ENCODE measurements at regions not wholly inside any gene's neighbourhood (a gene's known extent, or its start where the extent isn't known, plus 50 kb on each side); places are given as distances from the start of the nearest gene placed in this dataset.

GRCh38 chr1:218024211-218024720, 260.8 kb upstream of the RRP15 start:
- no TSS peak for BruUV-seq (replicated peaks)

GRCh38 chr1:218025454-218025853, 259.6 kb upstream of the RRP15 start:
- no TSS peak for BruUV-seq (replicated peaks)
- H3K36me3 ChIP-seq (ENCODE audit: insufficient read depth, low read length, poor library complexity, severe bottlenecking) = no peaks in the 10 kb centered on the region
- TF ChIP-seq EZH2 (IDR thresholded peaks at IDR 0.05; ENCODE audit: borderline replicate concordance, low read depth, low read length, poor library complexity, severe bottlenecking) (no peak), CTCF (conservative IDR thresholded peaks at IDR 0.05; ENCODE audit: low read depth, low read length) (no peak)
- intact Hi-C loops (cut with micrococcal nuclease; ENCODE audit: unreplicated experiment) = no loop called here
- no peaks in the 10 kb centered on the region for H3K27me3 ChIP-seq (replicated peaks; ENCODE audit: insufficient read depth, low read depth, low read length, poor library complexity)
- no peak overlapping the region for H3K4me3 ChIP-seq (ENCODE audit: low read depth, low read length, poor library complexity, severe bottlenecking)
- no peaks in the 10 kb centered on the region for H3K9me3 ChIP-seq (ENCODE audit: low read depth, low read length, poor library complexity, severe bottlenecking)
- ChIA-PET POLR2A (ENCODE audit: low non-redundant PET) (no interaction called here), CTCF (interaction anchor here (0.5 kb wide), 1 partner anchor 308 kb away, joined by 3 read pairs; no protein-coding TSS in a partner anchor)
- DNase-seq (ENCODE audit: low spot score) = no peak
- H3K27ac ChIP-seq (ENCODE audit: low read depth, low read length, poor library complexity, severe bottlenecking) = no peak overlapping the region
- H3K4me1 ChIP-seq (ENCODE audit: insufficient read depth, low read length, poor library complexity, severe bottlenecking) = no peaks in the 10 kb centered on the region

More at GRCh38 chr1:218024211-218024720, 260.8 kb upstream of the RRP15 start:
- H3K36me3 ChIP-seq (ENCODE audit: insufficient read depth, low read length, poor library complexity, severe bottlenecking) = no peaks in the 10 kb centered on the region
- H3K27ac ChIP-seq (ENCODE audit: low read depth, low read length, poor library complexity, severe bottlenecking) = no peak overlapping the region
- no peaks in the 10 kb centered on the region for H3K4me1 ChIP-seq (ENCODE audit: insufficient read depth, low read length, poor library complexity, severe bottlenecking)
- TF ChIP-seq EZH2 (IDR thresholded peaks at IDR 0.05; ENCODE audit: borderline replicate concordance, low read depth, low read length, poor library complexity, severe bottlenecking) = no peak
- no peak overlapping the region for H3K4me3 ChIP-seq (ENCODE audit: low read depth, low read length, poor library complexity, severe bottlenecking)
- ChIA-PET POLR2A (ENCODE audit: low non-redundant PET) (no interaction called here), CTCF (no interaction called here)
- H3K27me3 ChIP-seq (replicated peaks; ENCODE audit: insufficient read depth, low read depth, low read length, poor library complexity) = no peaks in the 10 kb centered on the region
- intact Hi-C loops (cut with micrococcal nuclease; ENCODE audit: unreplicated experiment) = no loop called here
- DNase-seq (ENCODE audit: low spot score) = no peak
- no peaks in the 10 kb centered on the region for H3K9me3 ChIP-seq (ENCODE audit: low read depth, low read length, poor library complexity, severe bottlenecking)

- Histone ChIP-seq H3K27me3 (replicated peaks; ENCODE audit: insufficient read depth, low read depth, low read length, poor library complexity) (peaks cover 8% of the 10 kb centered on the region), H3K4me3 (ENCODE audit: low read depth, low read length, poor library complexity, severe bottlenecking) (no peak overlapping the region), H3K9me3 (ENCODE audit: low read depth, low read length, poor library complexity, severe bottlenecking) (no peaks in the 10 kb centered on the region), H3K4me1 (ENCODE audit: insufficient read depth, low read length, poor library complexity, severe bottlenecking) (no peaks in the 10 kb centered on the region), H3K36me3 (ENCODE audit: insufficient read depth, low read length, poor library complexity, severe bottlenecking) (no peaks in the 10 kb centered on the region), H3K27ac (ENCODE audit: low read depth, low read length, poor library complexity, severe bottlenecking) (no peak overlapping the region)
- no peak for DNase-seq (ENCODE audit: low spot score)
- no peak for TF ChIP-seq CTCF (conservative IDR thresholded peaks at IDR 0.05; ENCODE audit: low read depth, low read length)
- TF ChIP-seq EZH2 (IDR thresholded peaks at IDR 0.05; ENCODE audit: borderline replicate concordance, low read depth, low read length, poor library complexity, severe bottlenecking) = no peak
- CTCF ChIA-PET = no interaction called here
- intact Hi-C loops (cut with micrococcal nuclease; ENCODE audit: unreplicated experiment) = no loop called here
- POLR2A ChIA-PET (ENCODE audit: low non-redundant PET) = no interaction called here
- BruUV-seq (replicated peaks) = no TSS peak
Observed at GRCh38 chr1:218027152-218027551, 257.9 kb upstream of the RRP15 start.

GRCh38 chr1:218030846-218031245, 254.2 kb upstream of the RRP15 start:
- peaks cover 23% of the 10 kb centered on the region for H3K27me3 ChIP-seq (replicated peaks; ENCODE audit: insufficient read depth, low read depth, low read length, poor library complexity)
- H3K9me3 ChIP-seq (ENCODE audit: low read depth, low read length, poor library complexity, severe bottlenecking) = no peaks in the 10 kb centered on the region
- H3K4me3 ChIP-seq (ENCODE audit: low read depth, low read length, poor library complexity, severe bottlenecking) = no peak overlapping the region
- H3K4me1 ChIP-seq (ENCODE audit: insufficient read depth, low read length, poor library complexity, severe bottlenecking) = no peaks in the 10 kb centered on the region
- BruUV-seq (replicated peaks) = no TSS peak
- ChIA-PET POLR2A (ENCODE audit: low non-redundant PET) (no interaction called here), CTCF (no interaction called here)
- no peaks in the 10 kb centered on the region for H3K36me3 ChIP-seq (ENCODE audit: insufficient read depth, low read length, poor library complexity, severe bottlenecking)
- no peak overlapping the region for H3K27ac ChIP-seq (ENCODE audit: low read depth, low read length, poor library complexity, severe bottlenecking)
- TF ChIP-seq CTCF (conservative IDR thresholded peaks at IDR 0.05; ENCODE audit: low read depth, low read length) (no peak), EZH2 (IDR thresholded peaks at IDR 0.05; ENCODE audit: borderline replicate concordance, low read depth, low read length, poor library complexity, severe bottlenecking) (no peak)
- DNase-seq (ENCODE audit: low spot score) = no peak
- intact Hi-C loops (cut with micrococcal nuclease; ENCODE audit: unreplicated experiment) = no loop called here

All from A673 (cell line).